GM19395 (cell line): ENCODE measurements at regions not wholly inside any gene's neighbourhood (a gene's known extent, or its start where the extent isn't known, plus 50 kb on each side); places are given as distances from the start of the nearest gene placed in this dataset.

Source experiments
- ATAC-seq: cut with Tn5 transposase; IDR thresholded peaks from one replicate; pipeline ENCODE4 v1.9.1; 2021; ENCODE audit warnings: mild to moderate bottlenecking, moderate library complexity; ENCODE audit not compliant: unreplicated experiment

GRCh38 chr1:93013145-93014065, 52.1 kb upstream of the DIPK1A start:
- no peak for ATAC-seq

DNA sequence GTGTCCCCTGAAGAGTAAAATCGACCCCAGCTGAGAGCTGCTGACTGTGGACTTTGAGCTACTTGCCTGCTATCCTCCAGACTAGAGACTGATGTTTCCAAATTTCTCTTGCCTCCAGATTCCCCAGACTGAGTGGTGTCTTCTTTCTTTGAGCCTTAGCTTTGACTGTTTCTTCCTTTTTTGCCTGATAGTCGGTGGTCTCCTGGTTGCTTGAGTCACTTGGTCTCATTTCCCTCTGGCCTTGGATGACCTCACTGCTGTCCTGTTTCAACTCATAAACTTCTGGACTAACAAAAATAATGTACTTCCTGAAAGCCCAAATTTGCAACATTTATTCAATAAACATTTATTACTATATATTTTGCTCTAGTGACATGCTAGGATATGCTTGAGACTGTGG, 52.9 kb upstream of the DIPK1A start:
- ATAC-seq: no peak

GRCh38 chr1:93015590-93015989, 54.3 kb upstream of the DIPK1A start:
- no peak for ATAC-seq

DNA sequence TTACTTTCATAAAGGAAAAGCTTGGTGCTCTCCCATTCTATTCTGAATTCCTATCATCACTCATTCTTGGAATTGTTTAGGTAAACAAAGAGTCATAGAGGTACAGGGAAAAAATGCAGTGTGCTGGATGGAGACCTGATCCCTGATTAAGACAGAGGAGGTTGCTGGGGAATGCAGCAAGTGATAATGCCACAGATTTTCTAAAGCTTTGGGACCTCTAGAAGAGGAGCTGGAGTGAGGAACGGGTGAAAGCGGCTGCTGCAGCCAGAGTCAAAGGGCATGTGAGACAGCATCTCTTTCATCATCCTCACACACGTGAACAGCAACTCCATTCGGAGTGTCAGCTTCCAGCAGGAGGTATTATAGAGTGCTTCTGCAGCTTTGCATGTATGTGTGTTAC, 54.9 kb upstream of the DIPK1A start:
- ATAC-seq: no peak

DNA sequence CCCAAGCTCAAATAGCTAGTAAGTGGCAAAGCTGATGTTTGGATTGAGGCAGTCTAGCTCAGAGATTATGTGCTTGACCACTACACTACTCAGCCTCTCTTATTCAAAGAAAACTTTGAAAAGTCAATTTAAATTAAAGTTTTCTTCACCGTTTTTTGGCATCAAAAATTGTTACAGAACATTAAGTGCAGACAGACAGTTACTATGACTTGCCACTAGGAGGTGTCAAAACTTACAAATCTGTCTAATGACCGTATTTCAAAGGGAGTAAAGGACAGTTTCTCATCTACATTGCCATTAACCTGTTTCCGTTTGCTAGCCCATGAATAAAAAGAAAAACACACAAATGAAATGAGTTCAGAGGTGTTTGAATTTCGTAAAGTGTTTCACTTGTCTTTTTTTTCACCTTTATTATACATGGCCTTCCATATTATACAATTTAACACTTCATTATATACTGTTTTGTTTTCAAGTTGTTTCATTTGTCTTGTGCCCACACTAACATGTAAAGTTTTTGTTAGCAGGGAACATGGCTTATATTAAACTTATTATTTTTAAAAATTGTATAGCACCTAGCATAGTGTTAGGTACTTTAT, 57.4 kb upstream of the MTF2 start:
- ATAC-seq: peak; percentile 80

DNA sequence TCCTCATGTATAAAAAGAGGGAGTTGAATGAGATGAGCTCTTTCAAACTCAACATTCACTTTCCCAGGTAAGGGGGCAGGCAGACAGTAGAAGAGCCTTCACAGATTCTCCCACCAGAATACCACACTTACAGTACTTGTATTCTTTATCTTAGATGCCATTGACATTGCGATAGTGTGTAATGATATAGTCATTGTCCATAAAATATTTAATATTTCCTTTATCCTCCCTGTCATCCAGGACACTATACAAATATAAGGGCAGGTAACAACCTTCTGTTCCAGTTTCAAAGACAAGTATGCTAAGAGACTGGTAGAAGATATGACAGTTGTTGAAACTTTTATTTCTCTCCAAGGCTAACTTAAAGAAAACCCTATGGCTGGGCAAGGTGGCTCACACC, 56.5 kb upstream of the MTF2 start:
- ATAC-seq: no peak

GRCh38 chr1:93023281-93023680, 55.8 kb upstream of the MTF2 start:
- no peak for ATAC-seq

- ATAC-seq: no peak
Measured at GRCh38 chr1:93025572-93025971, 53.5 kb upstream of the MTF2 start.

DNA sequence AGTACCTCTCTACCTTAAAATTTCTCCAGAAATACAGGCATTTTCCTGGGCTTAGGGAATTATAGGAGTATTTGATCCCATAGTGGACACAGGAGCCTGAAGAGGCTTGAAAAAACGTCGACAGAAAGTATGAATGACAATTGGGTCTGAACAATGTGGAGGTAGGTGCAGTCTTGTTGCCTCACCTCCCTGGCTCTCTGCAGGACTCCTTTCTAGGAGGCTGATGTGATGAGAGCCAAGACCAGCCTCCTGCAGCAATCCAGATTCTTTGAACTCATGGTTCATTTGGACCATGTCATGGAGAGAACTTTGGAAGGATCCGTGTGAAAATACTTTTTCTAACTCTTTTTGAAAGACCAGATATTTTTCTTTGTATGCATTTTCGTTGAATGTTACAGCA, 50.5 kb upstream of the MTF2 start:
- no peak for ATAC-seq
